HepG2 (cell line): ENCODE measurements at regions not wholly inside any gene's neighbourhood (a gene's known extent, or its start where the extent isn't known, plus 50 kb on each side); places are given as distances from the start of the nearest gene placed in this dataset.
A peak's percentile ranks its signal among the peaks of the same experiment; 100 is the strongest.

Experiments
- ATAC-seq: fragments of 200-7000 bp; cut with Tn5 transposase; 3 replicates; pipeline ENCODE4 v1.9.1; 2020; ENCODE audit warnings: mild to moderate bottlenecking, moderate library complexity
- BruUV-seq: library from RNA; stranded (reverse); fragments of 400-500 nt; replicated peaks from 2 replicates; lab custom pipeline; 2021; lab: Mats Ljungman, UMichigan
- CTCF ChIA-PET: fragments of 300-600 bp; formaldehyde crosslinking; extraction: SDS; loops from one replicate; lab custom pipeline; 2021; ENCODE audit warnings: low total read pairs, inconsistent platforms, low intra/inter-chr PET ratio; lab: Yijun Ruan, JAX
- POLR2A ChIA-PET: fragments of 350-600 bp; sonication (Branson Sonifier 250); formaldehyde crosslinking; loops from one replicate; lab custom pipeline; 2020; ENCODE audit warnings: antibody characterized with exemption, inconsistent platforms; lab: Yijun Ruan, JAX
- DNase-seq: peaks from one replicate; pipeline ENCODE4 v3.0.0-alpha.2; 2015; ENCODE audit warnings: low spot score
- FAIRE-seq: peaks from 3 replicates; lab custom pipeline; 2011; peaks lifted over from hg19 to GRCh38; lab: Jason Lieb, UNC
- H2AFZ ChIP-seq: one replicate; pipeline ENCODE4 v1.6.1; 2011; ENCODE audit warnings: low read length, inconsistent platforms
- H3K27ac ChIP-seq: fragments of 300-600 bp; 3 replicates; pipeline ENCODE4 v1.8.0; 2011; ENCODE audit warnings: mixed run types, mild to moderate bottlenecking, mixed read lengths, low read length, inconsistent platforms; ENCODE audit not compliant: insufficient read depth; ENCODE audit errors: extremely low read length
- H3K27me3 ChIP-seq, 2 experiments: fragments of 200-600 bp in 1 of 2; 2 replicates in 1 of 2; 3 replicates in 1 of 2; pipeline versions ENCODE4 v1.6.0 to v1.8.0; 2011; ENCODE audit warnings: low read length in 2 of 2, mild to moderate bottlenecking in 2 of 2, moderate library complexity in 2 of 2, inconsistent platforms in 1 of 2; ENCODE audit not compliant: insufficient read depth in 2 of 2, control insufficient read depth in 1 of 2
- H3K36me3 ChIP-seq, 2 experiments: fragments of 200-600 bp in 1 of 2; replicated peaks in 1 of 2; 2 replicates in 1 of 2; 3 replicates in 1 of 2; pipeline versions ENCODE4 v1.5.1 to v1.8.0; 2011; ENCODE audit warnings: low read length in 2 of 2, inconsistent platforms in 1 of 2; ENCODE audit not compliant: insufficient read depth in 2 of 2, control insufficient read depth in 1 of 2
- H3K4me1 ChIP-seq: 2 replicates; pipeline ENCODE4 v1.5.1; 2012; ENCODE audit warnings: low read length, inconsistent platforms; ENCODE audit not compliant: insufficient read depth
- H3K4me2 ChIP-seq: 2 replicates; pipeline ENCODE4 v1.6.0; 2011; ENCODE audit warnings: low read depth, low read length, inconsistent platforms
- H3K4me3 ChIP-seq, 3 experiments: fragments of 200-600 bp in 1 of 3; sonication (generic), shearing (Covaris generic) in 1 of 3; replicated peaks in 1 of 3; 2 replicates each; pipeline ENCODE4 v1.5.1; 2011 to 2016; ENCODE audit warnings: low read length in 3 of 3, inconsistent platforms in 2 of 3, low read depth in 2 of 3, mild to moderate bottlenecking in 2 of 3, control low read depth in 1 of 3, mixed read lengths in 1 of 3; ENCODE audit not compliant: insufficient read depth in 1 of 3
- H3K79me2 ChIP-seq: one replicate; pipeline ENCODE4 v1.6.1; 2011; ENCODE audit warnings: low read length, inconsistent platforms; ENCODE audit not compliant: insufficient read depth
- H3K9ac ChIP-seq: 2 replicates; pipeline ENCODE4 v1.6.0; 2011; ENCODE audit warnings: mild to moderate bottlenecking, low read depth, low read length, inconsistent platforms; ENCODE audit not compliant: insufficient read depth
- H3K9me3 ChIP-seq: 2 replicates; pipeline ENCODE4 v1.5.1; 2012; ENCODE audit warnings: mild to moderate bottlenecking, low read length
- H4K20me1 ChIP-seq: 2 replicates; pipeline ENCODE4 v1.6.0; 2011; ENCODE audit warnings: inconsistent platforms, mild to moderate bottlenecking, low read length, moderate library complexity; ENCODE audit not compliant: insufficient read depth
- MBD4 ChIP-seq: IDR thresholded peaks from 2 replicates; pipeline ENCODE4 v1.6.1; 2012; ENCODE audit warnings: low read length, inconsistent platforms, borderline replicate concordance
- RXRA ChIP-seq: sonication (generic); formaldehyde crosslinking; IDR thresholded peaks from 2 replicates; pipeline ENCODE4 v1.5.1; 2020; ENCODE audit warnings: missing genetic modification reagents
- ZBTB7A ChIP-seq: sonication (generic); formaldehyde crosslinking; IDR thresholded peaks from 2 replicates; pipeline ENCODE4 v1.8.0; 2022; ENCODE audit warnings: mild to moderate bottlenecking, missing genetic modification reagents
- ZNF263 ChIP-seq: sonication (generic); formaldehyde crosslinking; IDR thresholded peaks from 2 replicates; pipeline ENCODE4 v1.4.0; 2020; ENCODE audit warnings: missing genetic modification reagents
- ZSCAN25 ChIP-seq: sonication (generic); formaldehyde crosslinking; IDR thresholded peaks from 2 replicates; pipeline ENCODE4 v1.8.0; 2022; ENCODE audit warnings: mild to moderate bottlenecking, missing genetic modification reagents
- WGBS: methylation state at CpG from one replicate; pipeline ENCODE4 v1.1.6; 2017; ENCODE audit warnings: low lambda C conversion rate; 5-methylcytosine and 5-hydroxymethylcytosine counted together
- in situ Hi-C: cut with HindIII; loops from 2 replicates; pipeline ENCODE4 v1.10.0; 2017; ENCODE audit warnings: low pct_unique_long_range_greater_than_20kb; ENCODE audit not compliant: extremely low pct_ligation_motif_present
- intact Hi-C: fragments of 100-400 bp; cut with micrococcal nuclease; formaldehyde crosslinking; loops from one replicate; pipeline ENCODE4 v1.10.0; 2022; ENCODE audit not compliant: unreplicated experiment
- TF ChIP-seq, protein P1 (sequence below): sonication (generic); formaldehyde crosslinking; IDR thresholded peaks from 2 replicates; pipeline ENCODE4 v1.5.1; 2020; ENCODE audit warnings: mild to moderate bottlenecking, missing genetic modification reagents, moderate library complexity
- TF ChIP-seq, protein P2 (sequence below): sonication (generic); formaldehyde crosslinking; IDR thresholded peaks from 2 replicates; pipeline ENCODE4 v1.4.0; 2020; ENCODE audit warnings: missing genetic modification reagents, borderline replicate concordance
- TF ChIP-seq, protein P3 (sequence below): sonication (generic); formaldehyde crosslinking; IDR thresholded peaks from 2 replicates; pipeline ENCODE4 v1.9.0; 2022; ENCODE audit warnings: missing genetic modification reagents, mild to moderate bottlenecking, borderline replicate concordance

DNA sequence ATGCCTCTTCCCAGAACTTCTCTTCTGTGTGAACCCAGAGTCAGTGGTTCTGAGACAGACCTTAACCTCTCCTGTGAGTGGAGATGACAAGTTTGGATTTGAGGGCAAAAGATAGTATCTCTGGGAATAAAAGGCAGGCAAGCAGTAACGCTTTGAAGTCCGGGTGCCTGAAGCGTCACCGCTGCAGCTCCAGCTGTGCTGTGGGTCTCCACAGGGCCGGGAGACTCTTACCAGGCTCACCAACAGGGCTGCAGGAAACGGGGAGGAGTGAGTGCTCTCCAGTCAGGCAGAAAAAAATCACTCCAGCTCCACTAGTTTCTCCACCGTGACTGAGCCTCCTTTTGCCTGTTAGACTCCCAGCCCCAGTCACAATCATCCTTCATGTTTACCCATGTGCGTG, 79.7 kb upstream of the MAP4K4 start (continued):
- TF ChIP-seq, protein P1, sequence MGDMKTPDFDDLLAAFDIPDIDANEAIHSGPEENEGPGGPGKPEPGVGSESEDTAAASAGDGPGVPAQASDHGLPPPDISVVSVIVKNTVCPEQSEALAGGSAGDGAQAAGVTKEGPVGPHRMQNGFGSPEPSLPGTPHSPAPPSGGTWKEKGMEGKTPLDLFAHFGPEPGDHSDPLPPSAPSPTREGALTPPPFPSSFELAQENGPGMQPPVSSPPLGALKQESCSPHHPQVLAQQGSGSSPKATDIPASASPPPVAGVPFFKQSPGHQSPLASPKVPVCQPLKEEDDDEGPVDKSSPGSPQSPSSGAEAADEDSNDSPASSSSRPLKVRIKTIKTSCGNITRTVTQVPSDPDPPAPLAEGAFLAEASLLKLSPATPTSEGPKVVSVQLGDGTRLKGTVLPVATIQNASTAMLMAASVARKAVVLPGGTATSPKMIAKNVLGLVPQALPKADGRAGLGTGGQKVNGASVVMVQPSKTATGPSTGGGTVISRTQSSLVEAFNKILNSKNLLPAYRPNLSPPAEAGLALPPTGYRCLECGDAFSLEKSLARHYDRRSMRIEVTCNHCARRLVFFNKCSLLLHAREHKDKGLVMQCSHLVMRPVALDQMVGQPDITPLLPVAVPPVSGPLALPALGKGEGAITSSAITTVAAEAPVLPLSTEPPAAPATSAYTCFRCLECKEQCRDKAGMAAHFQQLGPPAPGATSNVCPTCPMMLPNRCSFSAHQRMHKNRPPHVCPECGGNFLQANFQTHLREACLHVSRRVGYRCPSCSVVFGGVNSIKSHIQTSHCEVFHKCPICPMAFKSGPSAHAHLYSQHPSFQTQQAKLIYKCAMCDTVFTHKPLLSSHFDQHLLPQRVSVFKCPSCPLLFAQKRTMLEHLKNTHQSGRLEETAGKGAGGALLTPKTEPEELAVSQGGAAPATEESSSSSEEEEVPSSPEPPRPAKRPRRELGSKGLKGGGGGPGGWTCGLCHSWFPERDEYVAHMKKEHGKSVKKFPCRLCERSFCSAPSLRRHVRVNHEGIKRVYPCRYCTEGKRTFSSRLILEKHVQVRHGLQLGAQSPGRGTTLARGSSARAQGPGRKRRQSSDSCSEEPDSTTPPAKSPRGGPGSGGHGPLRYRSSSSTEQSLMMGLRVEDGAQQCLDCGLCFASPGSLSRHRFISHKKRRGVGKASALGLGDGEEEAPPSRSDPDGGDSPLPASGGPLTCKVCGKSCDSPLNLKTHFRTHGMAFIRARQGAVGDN = peak; percentile 25; the same call in 1 of the 2 replicates
- TF ChIP-seq ZNF263 (CRISPR knock-in tag) (peak; percentile 69), ZSCAN25 (no peak), ZBTB7A (CRISPR knock-in tag) (no peak)
- TF ChIP-seq, protein P2, sequence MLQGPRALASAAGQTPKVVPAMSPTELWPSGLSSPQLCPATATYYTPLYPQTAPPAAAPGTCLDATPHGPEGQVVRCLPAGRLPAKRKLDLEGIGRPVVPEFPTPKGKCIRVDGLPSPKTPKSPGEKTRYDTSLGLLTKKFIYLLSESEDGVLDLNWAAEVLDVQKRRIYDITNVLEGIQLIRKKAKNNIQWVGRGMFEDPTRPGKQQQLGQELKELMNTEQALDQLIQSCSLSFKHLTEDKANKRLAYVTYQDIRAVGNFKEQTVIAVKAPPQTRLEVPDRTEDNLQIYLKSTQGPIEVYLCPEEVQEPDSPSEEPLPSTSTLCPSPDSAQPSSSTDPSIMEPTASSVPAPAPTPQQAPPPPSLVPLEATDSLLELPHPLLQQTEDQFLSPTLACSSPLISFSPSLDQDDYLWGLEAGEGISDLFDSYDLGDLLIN = no peak

DNA sequence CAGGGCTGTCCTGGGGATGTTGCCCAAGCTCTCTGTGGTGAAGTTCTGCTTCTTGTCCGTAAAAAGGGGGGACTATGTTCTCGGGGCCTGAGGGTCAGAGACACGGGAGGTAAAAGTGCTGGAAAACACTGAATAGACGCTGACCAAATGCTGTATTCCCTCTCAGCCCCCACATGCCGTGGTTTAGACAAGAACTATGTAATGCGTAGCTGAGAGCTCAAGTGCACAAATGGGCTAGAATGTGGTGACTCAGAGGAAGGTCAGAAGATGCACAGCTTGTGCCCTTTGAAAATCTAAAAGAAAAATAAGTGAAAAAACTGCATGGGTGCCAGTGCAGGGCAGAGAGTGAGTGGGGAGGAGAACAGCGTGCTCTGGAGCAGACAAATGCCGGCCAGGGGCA, 80.3 kb upstream of the MAP4K4 start:
- intact Hi-C loops (no loop called here), in situ Hi-C loops (no loop called here)
- Histone ChIP-seq H2AFZ (no peak overlapping the region), H3K79me2 (no peaks in the 10 kb centered on the region), H3K27ac (no peak overlapping the region), H3K4me2 (no peak overlapping the region), H3K9ac (no peak overlapping the region), H4K20me1 (no peaks in the 10 kb centered on the region), H3K4me3 (no peak overlapping the region), H3K36me3 (no peaks in the 10 kb centered on the region), H3K4me1 (peaks cover 74% of the 10 kb centered on the region), H3K27me3 (no peaks in the 10 kb centered on the region)
- FAIRE-seq (peak; percentile 21), ATAC-seq (no peak)
- no TSS peak for BruUV-seq
- CTCF ChIA-PET = no interaction called here
- WGBS = 90% methylated on average over 8 of the region's 8 CpGs
- no peak for TF ChIP-seq RXRA (CRISPR knock-in tag)
- TF ChIP-seq, protein P3, sequence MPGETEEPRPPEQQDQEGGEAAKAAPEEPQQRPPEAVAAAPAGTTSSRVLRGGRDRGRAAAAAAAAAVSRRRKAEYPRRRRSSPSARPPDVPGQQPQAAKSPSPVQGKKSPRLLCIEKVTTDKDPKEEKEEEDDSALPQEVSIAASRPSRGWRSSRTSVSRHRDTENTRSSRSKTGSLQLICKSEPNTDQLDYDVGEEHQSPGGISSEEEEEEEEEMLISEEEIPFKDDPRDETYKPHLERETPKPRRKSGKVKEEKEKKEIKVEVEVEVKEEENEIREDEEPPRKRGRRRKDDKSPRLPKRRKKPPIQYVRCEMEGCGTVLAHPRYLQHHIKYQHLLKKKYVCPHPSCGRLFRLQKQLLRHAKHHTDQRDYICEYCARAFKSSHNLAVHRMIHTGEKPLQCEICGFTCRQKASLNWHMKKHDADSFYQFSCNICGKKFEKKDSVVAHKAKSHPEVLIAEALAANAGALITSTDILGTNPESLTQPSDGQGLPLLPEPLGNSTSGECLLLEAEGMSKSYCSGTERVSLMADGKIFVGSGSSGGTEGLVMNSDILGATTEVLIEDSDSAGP (CRISPR knock-in tag) = 0 out of 2 replicates have a peak, but pooled peaks have one; percentile 21
- no peak for TF ChIP-seq MBD4
- TF ChIP-seq, all 625 proteins: peak for 1
- POLR2A ChIA-PET = interaction anchor here (0.9 to 1.2 kb wide), 2 partner anchors 21 to 50 kb away, joined by 3 read pairs; no protein-coding TSS in a partner anchor
- DNase-seq = peak; percentile 45
- H3K9me3 ChIP-seq = no peaks in the 10 kb centered on the region
